Mammary epithelial cell (primary cell): ENCODE measurements at regions not wholly inside any gene's neighbourhood (a gene's known extent, or its start where the extent isn't known, plus 50 kb on each side); places are given as distances from the start of the nearest gene placed in this dataset.

Experiments used
- EZH2 ChIP-seq: IDR thresholded peaks from 2 replicates; pipeline ENCODE4 v1.6.1; 2012; ENCODE audit warnings: low read length, inconsistent platforms, borderline replicate concordance
- TF ChIP-seq, protein P1 (sequence below), 2 donors: IDR thresholded peaks in 1 of 2; conservative IDR thresholded peaks in 1 of 2; 2 replicates each; pipeline ENCODE4 v1.5.1; 2011 to 2012; ENCODE audit warnings: inconsistent platforms in 2 of 2, low read length in 2 of 2, mild to moderate bottlenecking in 2 of 2, control low read depth in 1 of 2, low read depth in 1 of 2; ENCODE audit not compliant: insufficient read depth in 1 of 2; ENCODE audit errors: extremely low read depth in 1 of 2

DNA sequence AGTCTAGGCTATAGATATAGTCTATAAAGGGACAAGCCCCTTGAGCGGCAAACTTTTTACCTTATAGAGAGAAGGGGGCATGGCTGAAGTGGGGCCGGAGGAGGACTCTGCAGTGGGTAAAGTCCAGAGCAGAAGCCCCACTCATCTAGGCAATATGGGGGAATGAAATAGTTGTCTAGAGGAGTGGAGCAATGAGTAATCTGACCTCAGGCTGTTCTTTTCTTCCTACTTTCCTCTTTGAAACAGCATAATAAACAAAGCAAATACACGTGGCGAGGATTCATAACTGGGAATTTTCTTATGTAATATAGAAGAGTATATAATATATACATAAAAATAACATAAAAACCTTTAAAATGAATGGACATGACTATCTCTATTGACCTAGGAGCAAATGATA lies 546.4 kb upstream of the ZNF385D start:
- no peak for TF ChIP-seq EZH2
- TF ChIP-seq, protein P1, sequence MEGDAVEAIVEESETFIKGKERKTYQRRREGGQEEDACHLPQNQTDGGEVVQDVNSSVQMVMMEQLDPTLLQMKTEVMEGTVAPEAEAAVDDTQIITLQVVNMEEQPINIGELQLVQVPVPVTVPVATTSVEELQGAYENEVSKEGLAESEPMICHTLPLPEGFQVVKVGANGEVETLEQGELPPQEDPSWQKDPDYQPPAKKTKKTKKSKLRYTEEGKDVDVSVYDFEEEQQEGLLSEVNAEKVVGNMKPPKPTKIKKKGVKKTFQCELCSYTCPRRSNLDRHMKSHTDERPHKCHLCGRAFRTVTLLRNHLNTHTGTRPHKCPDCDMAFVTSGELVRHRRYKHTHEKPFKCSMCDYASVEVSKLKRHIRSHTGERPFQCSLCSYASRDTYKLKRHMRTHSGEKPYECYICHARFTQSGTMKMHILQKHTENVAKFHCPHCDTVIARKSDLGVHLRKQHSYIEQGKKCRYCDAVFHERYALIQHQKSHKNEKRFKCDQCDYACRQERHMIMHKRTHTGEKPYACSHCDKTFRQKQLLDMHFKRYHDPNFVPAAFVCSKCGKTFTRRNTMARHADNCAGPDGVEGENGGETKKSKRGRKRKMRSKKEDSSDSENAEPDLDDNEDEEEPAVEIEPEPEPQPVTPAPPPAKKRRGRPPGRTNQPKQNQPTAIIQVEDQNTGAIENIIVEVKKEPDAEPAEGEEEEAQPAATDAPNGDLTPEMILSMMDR (conservative IDR thresholded peaks at IDR 0.05 in 1 of 2, IDR thresholded peaks at IDR 0.05 in 1 of 2; ENCODE audit: extremely low read depth in 1 of 2, insufficient read depth in 1 of 2, low read depth in 1 of 2, low read length in 2 of 2) = no peak
